A673 (cell line): ENCODE measurements at regions not wholly inside any gene's neighbourhood (a gene's known extent, or its start where the extent isn't known, plus 50 kb on each side); places are given as distances from the start of the nearest gene placed in this dataset.

ENCODE experiments used
- EZH2 ChIP-seq: fragments of 200-600 bp; sonication (generic); IDR thresholded peaks from 2 replicates; pipeline ENCODE4 v1.6.1; 2017; ENCODE audit warnings: borderline replicate concordance, low read depth, mild to moderate bottlenecking, mixed read lengths, antibody characterized with exemption, low read length; ENCODE audit not compliant: poor library complexity, severe bottlenecking
- TF ChIP-seq, protein P1 (sequence below): fragments of 300-800, 200-600 bp; sonication (generic); conservative IDR thresholded peaks from 2 replicates; pipeline ENCODE4 v1.5.1; 2017; ENCODE audit warnings: low read depth, mild to moderate bottlenecking, antibody characterized with exemption, low read length, moderate library complexity, mixed read lengths

DNA sequence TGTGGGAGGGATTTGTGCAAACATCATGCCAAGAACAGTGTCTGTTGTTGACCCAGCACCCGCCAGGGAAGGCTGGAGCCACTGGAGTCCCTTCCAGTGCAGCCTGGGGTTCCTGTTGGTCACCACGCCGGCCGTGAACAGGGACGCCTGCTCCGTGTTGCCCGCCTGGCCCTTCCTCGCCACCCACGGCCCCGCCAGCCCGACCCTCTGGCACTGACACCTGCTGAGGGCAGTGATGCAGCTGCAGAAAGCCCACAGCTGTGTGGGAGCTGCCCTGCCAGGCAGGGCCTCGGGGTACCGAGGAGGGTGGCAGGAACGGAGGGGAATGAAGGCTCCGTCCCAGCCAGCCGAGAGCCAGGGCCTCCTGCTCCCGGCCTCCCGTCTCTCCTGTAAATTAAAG is 75.5 kb upstream of the SLCO4A1 start:
- TF ChIP-seq, protein P1, sequence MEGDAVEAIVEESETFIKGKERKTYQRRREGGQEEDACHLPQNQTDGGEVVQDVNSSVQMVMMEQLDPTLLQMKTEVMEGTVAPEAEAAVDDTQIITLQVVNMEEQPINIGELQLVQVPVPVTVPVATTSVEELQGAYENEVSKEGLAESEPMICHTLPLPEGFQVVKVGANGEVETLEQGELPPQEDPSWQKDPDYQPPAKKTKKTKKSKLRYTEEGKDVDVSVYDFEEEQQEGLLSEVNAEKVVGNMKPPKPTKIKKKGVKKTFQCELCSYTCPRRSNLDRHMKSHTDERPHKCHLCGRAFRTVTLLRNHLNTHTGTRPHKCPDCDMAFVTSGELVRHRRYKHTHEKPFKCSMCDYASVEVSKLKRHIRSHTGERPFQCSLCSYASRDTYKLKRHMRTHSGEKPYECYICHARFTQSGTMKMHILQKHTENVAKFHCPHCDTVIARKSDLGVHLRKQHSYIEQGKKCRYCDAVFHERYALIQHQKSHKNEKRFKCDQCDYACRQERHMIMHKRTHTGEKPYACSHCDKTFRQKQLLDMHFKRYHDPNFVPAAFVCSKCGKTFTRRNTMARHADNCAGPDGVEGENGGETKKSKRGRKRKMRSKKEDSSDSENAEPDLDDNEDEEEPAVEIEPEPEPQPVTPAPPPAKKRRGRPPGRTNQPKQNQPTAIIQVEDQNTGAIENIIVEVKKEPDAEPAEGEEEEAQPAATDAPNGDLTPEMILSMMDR: no peak
- no peak for TF ChIP-seq EZH2
